ENCODE measurements at regions not wholly inside any gene's neighbourhood (a gene's known extent, or its start where the extent isn't known, plus 50 kb on each side); places are given as distances from the start of the nearest gene placed in this dataset.
A peak's percentile ranks its signal among the peaks of the same experiment; 100 is the strongest.

- Histone ChIP-seq H3K9me3 (ENCODE audit: insufficient read depth, low read length) (peaks cover 6% of the 10 kb centered on the region), H3K9ac (ENCODE audit: insufficient read length, low read depth) (no peak overlapping the region), H3K27me3 (ENCODE audit: insufficient read depth, insufficient read length) (no peaks in the 10 kb centered on the region), H3K4me3 (ENCODE audit: insufficient read length, low read depth) (no peak overlapping the region), H3K36me3 (ENCODE audit: insufficient read depth, insufficient read length, low read length) (no peaks in the 10 kb centered on the region), H3K4me1 (ENCODE audit: insufficient read depth, insufficient read length) (no peaks in the 10 kb centered on the region)
- DNase-seq (ENCODE audit: low read depth, low spot score) = no peak
- no peak for TF ChIP-seq YY1 (IDR thresholded peaks at IDR 0.05; ENCODE audit: insufficient read depth, insufficient read length)
- TF ChIP-seq ZNF274 (IDR thresholded peaks at IDR 0.05; ENCODE audit: low read depth, low read length) = no peak
- TF ChIP-seq SUZ12 (IDR thresholded peaks at IDR 0.05; ENCODE audit: extremely low read depth, insufficient read depth, insufficient read length) = no peak
Measured at GRCh38 chr13:88434953-88435352, 763.8 kb downstream of the SLITRK5 start.

GRCh38 chr13:88436974-88437373, 765.8 kb downstream of the SLITRK5 start:
- TF ChIP-seq YY1 (IDR thresholded peaks at IDR 0.05; ENCODE audit: insufficient read depth, insufficient read length) (no peak), ZNF274 (IDR thresholded peaks at IDR 0.05; ENCODE audit: low read depth, low read length) (no peak), SUZ12 (IDR thresholded peaks at IDR 0.05; ENCODE audit: extremely low read depth, insufficient read depth, insufficient read length) (no peak)
- no peaks in the 10 kb centered on the region for H3K4me1 ChIP-seq (ENCODE audit: insufficient read depth, insufficient read length)
- H3K9ac ChIP-seq (ENCODE audit: insufficient read length, low read depth) = no peak overlapping the region
- no peaks in the 10 kb centered on the region for H3K27me3 ChIP-seq (ENCODE audit: insufficient read depth, insufficient read length)
- no peaks in the 10 kb centered on the region for H3K36me3 ChIP-seq (ENCODE audit: insufficient read depth, insufficient read length, low read length)
- H3K9me3 ChIP-seq (ENCODE audit: insufficient read depth, low read length) = peaks cover 6% of the 10 kb centered on the region
- DNase-seq (ENCODE audit: low read depth, low spot score) = no peak
- H3K4me3 ChIP-seq (ENCODE audit: insufficient read length, low read depth) = no peak overlapping the region

- H3K27me3 ChIP-seq (ENCODE audit: insufficient read depth, insufficient read length) = no peaks in the 10 kb centered on the region
- H3K9me3 ChIP-seq (ENCODE audit: insufficient read depth, low read length) = no peaks in the 10 kb centered on the region
- no peaks in the 10 kb centered on the region for H3K36me3 ChIP-seq (ENCODE audit: insufficient read depth, insufficient read length, low read length)
- H3K9ac ChIP-seq (ENCODE audit: insufficient read length, low read depth) = no peak overlapping the region
- no peak for DNase-seq (ENCODE audit: low read depth, low spot score)
- H3K4me3 ChIP-seq (ENCODE audit: insufficient read length, low read depth) = no peak overlapping the region
- no peaks in the 10 kb centered on the region for H3K4me1 ChIP-seq (ENCODE audit: insufficient read depth, insufficient read length)
- TF ChIP-seq SUZ12 (IDR thresholded peaks at IDR 0.05; ENCODE audit: extremely low read depth, insufficient read depth, insufficient read length) (no peak), ZNF274 (IDR thresholded peaks at IDR 0.05; ENCODE audit: low read depth, low read length) (no peak), YY1 (IDR thresholded peaks at IDR 0.05; ENCODE audit: insufficient read depth, insufficient read length) (no peak)
Measured at GRCh38 chr13:88450515-88450914, 779.3 kb downstream of the SLITRK5 start.

GRCh38 chr13:88456151-88456550, 785.0 kb downstream of the SLITRK5 start:
- Histone ChIP-seq H3K9ac (ENCODE audit: insufficient read length, low read depth) (no peak overlapping the region), H3K36me3 (ENCODE audit: insufficient read depth, insufficient read length, low read length) (no peaks in the 10 kb centered on the region), H3K4me3 (ENCODE audit: insufficient read length, low read depth) (no peak overlapping the region), H3K27me3 (ENCODE audit: insufficient read depth, insufficient read length) (no peaks in the 10 kb centered on the region), H3K4me1 (ENCODE audit: insufficient read depth, insufficient read length) (no peaks in the 10 kb centered on the region), H3K9me3 (ENCODE audit: insufficient read depth, low read length) (no peaks in the 10 kb centered on the region)
- DNase-seq (ENCODE audit: low read depth, low spot score) = no peak
- no peak for TF ChIP-seq ZNF274 (IDR thresholded peaks at IDR 0.05; ENCODE audit: low read depth, low read length)
- TF ChIP-seq YY1 (IDR thresholded peaks at IDR 0.05; ENCODE audit: insufficient read depth, insufficient read length) = no peak
- TF ChIP-seq SUZ12 (IDR thresholded peaks at IDR 0.05; ENCODE audit: extremely low read depth, insufficient read depth, insufficient read length) = no peak

- Histone ChIP-seq H3K36me3 (ENCODE audit: insufficient read depth, insufficient read length, low read length) (no peaks in the 10 kb centered on the region), H3K27me3 (ENCODE audit: insufficient read depth, insufficient read length) (no peaks in the 10 kb centered on the region), H3K9ac (ENCODE audit: insufficient read length, low read depth) (no peak overlapping the region), H3K9me3 (ENCODE audit: insufficient read depth, low read length) (no peaks in the 10 kb centered on the region), H3K4me1 (ENCODE audit: insufficient read depth, insufficient read length) (no peaks in the 10 kb centered on the region), H3K4me3 (ENCODE audit: insufficient read length, low read depth) (no peak overlapping the region)
- DNase-seq (ENCODE audit: low read depth, low spot score) = no peak
- TF ChIP-seq SUZ12 (IDR thresholded peaks at IDR 0.05; ENCODE audit: extremely low read depth, insufficient read depth, insufficient read length) (no peak), ZNF274 (IDR thresholded peaks at IDR 0.05; ENCODE audit: low read depth, low read length) (no peak), YY1 (IDR thresholded peaks at IDR 0.05; ENCODE audit: insufficient read depth, insufficient read length) (no peak)
Measured at GRCh38 chr13:88459331-88459730, 788.2 kb downstream of the SLITRK5 start.

GRCh38 chr13:88461272-88462009, 790.3 kb downstream of the SLITRK5 start:
- Histone ChIP-seq H3K4me3 (ENCODE audit: insufficient read length, low read depth) (no peak overlapping the region), H3K4me1 (ENCODE audit: insufficient read depth, insufficient read length) (no peaks in the 10 kb centered on the region), H3K36me3 (ENCODE audit: insufficient read depth, insufficient read length, low read length) (no peaks in the 10 kb centered on the region), H3K9ac (ENCODE audit: insufficient read length, low read depth) (no peak overlapping the region), H3K9me3 (ENCODE audit: insufficient read depth, low read length) (no peaks in the 10 kb centered on the region), H3K27me3 (ENCODE audit: insufficient read depth, insufficient read length) (no peaks in the 10 kb centered on the region)
- no peak for TF ChIP-seq SUZ12 (IDR thresholded peaks at IDR 0.05; ENCODE audit: extremely low read depth, insufficient read depth, insufficient read length)
- no peak for TF ChIP-seq ZNF274 (IDR thresholded peaks at IDR 0.05; ENCODE audit: low read depth, low read length)
- TF ChIP-seq YY1 (IDR thresholded peaks at IDR 0.05; ENCODE audit: insufficient read depth, insufficient read length) = no peak
- DNase-seq (ENCODE audit: low read depth, low spot score) = peak; percentile 81

GRCh38 chr13:88464851-88465250, 793.7 kb downstream of the SLITRK5 start:
- Histone ChIP-seq H3K27me3 (ENCODE audit: insufficient read depth, insufficient read length) (no peaks in the 10 kb centered on the region), H3K4me3 (ENCODE audit: insufficient read length, low read depth) (no peak overlapping the region), H3K9ac (ENCODE audit: insufficient read length, low read depth) (no peak overlapping the region), H3K36me3 (ENCODE audit: insufficient read depth, insufficient read length, low read length) (no peaks in the 10 kb centered on the region), H3K9me3 (ENCODE audit: insufficient read depth, low read length) (no peaks in the 10 kb centered on the region), H3K4me1 (ENCODE audit: insufficient read depth, insufficient read length) (no peaks in the 10 kb centered on the region)
- no peak for TF ChIP-seq SUZ12 (IDR thresholded peaks at IDR 0.05; ENCODE audit: extremely low read depth, insufficient read depth, insufficient read length)
- TF ChIP-seq ZNF274 (IDR thresholded peaks at IDR 0.05; ENCODE audit: low read depth, low read length) = no peak
- TF ChIP-seq YY1 (IDR thresholded peaks at IDR 0.05; ENCODE audit: insufficient read depth, insufficient read length) = no peak
- no peak for DNase-seq (ENCODE audit: low read depth, low spot score)
